ENCODE measurements at regions not wholly inside any gene's neighbourhood (a gene's known extent, or its start where the extent isn't known, plus 50 kb on each side); places are given as distances from the start of the nearest gene placed in this dataset.

GRCh38 chr11:45076761-45077160, 69.7 kb upstream of the PRDM11 start:
- H3K9me3 ChIP-seq (ENCODE audit: control insufficient read depth in 2 of 3, insufficient read depth in 1 of 3, low read length in 3 of 3), result no peaks in the 10 kb centered on the region
- H3K27me3 ChIP-seq (ENCODE audit: control insufficient read depth, insufficient read depth, low read length), result no peaks in the 10 kb centered on the region
- no peak overlapping the region for H3K9ac ChIP-seq (ENCODE audit: low read length in 3 of 3)
- TF ChIP-seq CTCF (IDR thresholded peaks at IDR 0.05; ENCODE audit: borderline replicate concordance, extremely low read depth, insufficient read depth), result no peak
- no peaks in the 10 kb centered on the region for H3K36me3 ChIP-seq (ENCODE audit: control insufficient read depth in 2 of 3, insufficient read depth in 3 of 3, low read length in 3 of 3)
- no peak overlapping the region for H3K27ac ChIP-seq (ENCODE audit: low read depth in 2 of 2, low read length in 2 of 2)
- intact Hi-C loops (cut with DNase I), result no loop called here
- DNase-seq (no peak), FAIRE-seq (no peak)
- peaks cover 0 to 6% (median 0%) of the 10 kb centered on the region in 3 donors for H3K4me1 ChIP-seq (ENCODE audit: control insufficient read depth in 2 of 3, insufficient read depth in 2 of 3, low read depth in 1 of 3, low read length in 3 of 3)
- H3K4me3 ChIP-seq (ENCODE audit: low read length in 3 of 3), result no peak overlapping the region

- no peak overlapping the region for H3K27ac ChIP-seq (ENCODE audit: low read depth in 2 of 2, low read length in 2 of 2)
- H3K9ac ChIP-seq (ENCODE audit: low read length in 3 of 3), result no peak overlapping the region
- H3K4me1 ChIP-seq (ENCODE audit: control insufficient read depth in 2 of 3, insufficient read depth in 2 of 3, low read depth in 1 of 3, low read length in 3 of 3), result peaks cover 0 to 3% (median 0%) of the 10 kb centered on the region in 3 donors
- H3K27me3 ChIP-seq (ENCODE audit: control insufficient read depth, insufficient read depth, low read length), result no peaks in the 10 kb centered on the region
- H3K4me3 ChIP-seq (ENCODE audit: low read length in 3 of 3), result no peak overlapping the region
- TF ChIP-seq CTCF (IDR thresholded peaks at IDR 0.05; ENCODE audit: borderline replicate concordance, extremely low read depth, insufficient read depth), result no peak
- FAIRE-seq (no peak), DNase-seq (peak in 1 of 5 donors; percentile 50)
- no peaks in the 10 kb centered on the region for H3K9me3 ChIP-seq (ENCODE audit: control insufficient read depth in 2 of 3, insufficient read depth in 1 of 3, low read length in 3 of 3)
- intact Hi-C loops (cut with DNase I), result no loop called here
- H3K36me3 ChIP-seq (ENCODE audit: control insufficient read depth in 2 of 3, insufficient read depth in 3 of 3, low read length in 3 of 3), result no peaks in the 10 kb centered on the region
Observed at GRCh38 chr11:45078236-45079074, 68.0 kb upstream of the PRDM11 start.

- FAIRE-seq (no peak), DNase-seq (peak in 1 of 5 donors; percentile 20)
- no peaks in the 10 kb centered on the region for H3K36me3 ChIP-seq (ENCODE audit: control insufficient read depth in 2 of 3, insufficient read depth in 3 of 3, low read length in 3 of 3)
- H3K4me1 ChIP-seq (ENCODE audit: control insufficient read depth in 2 of 3, insufficient read depth in 2 of 3, low read depth in 1 of 3, low read length in 3 of 3), result peaks cover 0 to 2% (median 0%) of the 10 kb centered on the region in 3 donors
- H3K4me3 ChIP-seq (ENCODE audit: low read length in 3 of 3), result no peak overlapping the region
- no peak overlapping the region for H3K27ac ChIP-seq (ENCODE audit: low read depth in 2 of 2, low read length in 2 of 2)
- no peak for TF ChIP-seq CTCF (IDR thresholded peaks at IDR 0.05; ENCODE audit: borderline replicate concordance, extremely low read depth, insufficient read depth)
- intact Hi-C loops (cut with DNase I), result no loop called here
- H3K27me3 ChIP-seq (ENCODE audit: control insufficient read depth, insufficient read depth, low read length), result no peaks in the 10 kb centered on the region
- H3K9me3 ChIP-seq (ENCODE audit: control insufficient read depth in 2 of 3, insufficient read depth in 1 of 3, low read length in 3 of 3), result no peaks in the 10 kb centered on the region
- H3K9ac ChIP-seq (ENCODE audit: low read length in 3 of 3), result no peak overlapping the region
Observed at GRCh38 chr11:45079075-45079444, 67.4 kb upstream of the PRDM11 start.
